DND-41 (cell line): ENCODE measurements at regions not wholly inside any gene's neighbourhood (a gene's known extent, or its start where the extent isn't known, plus 50 kb on each side); places are given as distances from the start of the nearest gene placed in this dataset.

Source experiments
- CTCF ChIP-seq: IDR thresholded peaks from 2 replicates; pipeline ENCODE4 v1.5.1; 2012; ENCODE audit warnings: borderline replicate concordance, low read length, moderate library complexity, mild to moderate bottlenecking; ENCODE audit not compliant: poor library complexity, severe bottlenecking; ENCODE audit errors: extremely low read depth
- EZH2 ChIP-seq: IDR thresholded peaks from 3 replicates; pipeline ENCODE4 v1.6.1; 2012; ENCODE audit warnings: borderline replicate concordance, low read depth, mild to moderate bottlenecking, moderate library complexity, low read length, inconsistent platforms; ENCODE audit not compliant: severe bottlenecking

GRCh38 chr7:52309631-52310030, 725.8 kb upstream of the POM121L12 start:
- no peak for TF ChIP-seq CTCF
- no peak for TF ChIP-seq EZH2
